Stimulated activated CD8-positive, alpha-beta memory T cell treated with anti-CD3 and anti-CD28 coated beads, Interleukin-2, amount 100 ng/mL, for 1 hour (primary cell): ENCODE measurements at regions not wholly inside any gene's neighbourhood (a gene's known extent, or its start where the extent isn't known, plus 50 kb on each side); places are given as distances from the start of the nearest gene placed in this dataset.

Experiments used
- DNase-seq, 2 donors: peaks; one replicate each; pipeline ENCODE4 v3.0.0-alpha.2; 2020; ENCODE audit warnings: low read depth in 2 of 2

DNA sequence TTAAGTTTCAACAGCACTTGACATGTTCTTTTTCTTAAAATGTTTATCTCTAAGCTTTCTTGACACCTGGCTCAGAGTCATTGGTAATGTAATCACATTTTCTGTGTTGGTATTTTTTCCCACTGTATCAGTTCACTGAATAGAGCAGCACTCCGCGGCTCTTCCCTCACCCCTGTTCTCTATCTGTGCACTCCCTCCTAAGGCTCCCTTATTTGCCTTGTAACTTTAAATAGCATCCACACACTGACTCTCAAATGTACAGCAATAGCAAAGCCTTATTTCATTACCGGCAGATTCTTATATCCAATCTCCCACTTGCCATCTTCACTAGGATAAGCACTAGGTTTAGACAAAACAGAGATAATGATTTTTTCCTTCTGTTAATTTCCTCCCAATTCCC, 935.5 kb upstream of the SLC10A2 start:
- no peak for DNase-seq

- no peak for DNase-seq
These were observed 930.5 kb upstream of the SLC10A2 start for GRCh38 chr13:103996733-103997132.

GRCh38 chr13:103983948-103984347, 917.7 kb upstream of the SLC10A2 start:
- DNase-seq: no peak

DNA sequence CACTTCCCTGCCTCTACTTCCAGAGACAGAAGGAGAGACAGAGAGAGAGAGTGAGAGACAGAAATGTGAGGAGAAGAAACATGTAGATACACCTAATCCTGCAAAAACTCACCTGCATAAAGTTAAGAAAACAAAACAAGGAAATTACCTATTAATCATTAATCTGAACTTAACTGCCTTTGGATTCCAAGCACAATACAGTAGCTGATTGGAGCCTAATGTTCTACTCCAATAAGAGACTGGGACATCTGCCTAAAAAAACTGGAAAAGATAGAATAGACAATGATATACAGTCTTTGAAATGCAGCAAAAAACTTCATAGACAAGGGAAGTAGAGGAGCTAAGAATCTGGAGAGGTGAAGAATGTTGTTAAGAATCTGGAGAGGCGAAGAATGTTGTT, 910.2 kb upstream of the SLC10A2 start:
- no peak for DNase-seq

DNA sequence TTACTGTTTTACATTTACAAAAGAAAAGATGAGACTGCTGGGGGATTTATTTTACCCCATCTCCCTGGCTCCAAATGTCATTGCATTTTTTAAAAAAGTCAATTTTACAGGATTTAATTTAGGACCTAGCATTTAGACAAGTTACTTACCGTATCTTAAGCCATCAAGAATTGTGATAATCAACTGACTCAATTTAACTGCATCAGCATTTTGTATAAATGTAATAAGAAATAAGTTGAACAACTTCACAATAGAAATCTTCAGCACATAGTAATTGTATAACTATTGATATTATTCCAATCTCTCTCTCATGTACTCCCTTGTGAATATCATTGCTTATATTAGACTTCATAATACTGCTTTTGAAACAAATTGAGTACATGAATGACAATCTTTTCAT, 907.5 kb upstream of the SLC10A2 start:
- DNase-seq: no peak

DNA sequence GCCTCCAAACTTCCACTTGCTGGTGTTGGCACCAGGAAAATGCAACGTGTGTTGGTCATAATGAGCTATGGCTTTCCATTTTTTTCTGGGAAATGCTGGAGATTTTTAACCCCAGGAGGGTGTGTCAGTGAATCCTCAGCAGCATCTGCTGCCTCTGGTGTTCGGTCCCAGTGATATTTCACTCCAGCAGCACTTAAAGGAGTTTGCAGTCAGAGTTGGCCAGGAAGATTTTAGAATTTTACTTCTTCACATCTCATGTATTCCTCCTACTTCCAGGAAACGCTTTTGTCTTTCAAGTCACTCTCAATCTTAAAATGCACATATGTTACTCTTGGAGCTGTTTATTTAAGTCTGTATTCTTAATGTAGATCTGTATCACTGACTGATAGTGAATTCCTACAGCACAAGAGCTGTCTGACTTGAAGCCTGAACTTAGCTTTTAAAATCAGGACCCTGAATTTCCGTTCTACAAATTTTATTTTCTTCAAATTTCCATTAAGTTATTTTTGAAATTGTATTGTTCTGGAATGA, 903.4 kb upstream of the SLC10A2 start:
- DNase-seq: no peak

DNA sequence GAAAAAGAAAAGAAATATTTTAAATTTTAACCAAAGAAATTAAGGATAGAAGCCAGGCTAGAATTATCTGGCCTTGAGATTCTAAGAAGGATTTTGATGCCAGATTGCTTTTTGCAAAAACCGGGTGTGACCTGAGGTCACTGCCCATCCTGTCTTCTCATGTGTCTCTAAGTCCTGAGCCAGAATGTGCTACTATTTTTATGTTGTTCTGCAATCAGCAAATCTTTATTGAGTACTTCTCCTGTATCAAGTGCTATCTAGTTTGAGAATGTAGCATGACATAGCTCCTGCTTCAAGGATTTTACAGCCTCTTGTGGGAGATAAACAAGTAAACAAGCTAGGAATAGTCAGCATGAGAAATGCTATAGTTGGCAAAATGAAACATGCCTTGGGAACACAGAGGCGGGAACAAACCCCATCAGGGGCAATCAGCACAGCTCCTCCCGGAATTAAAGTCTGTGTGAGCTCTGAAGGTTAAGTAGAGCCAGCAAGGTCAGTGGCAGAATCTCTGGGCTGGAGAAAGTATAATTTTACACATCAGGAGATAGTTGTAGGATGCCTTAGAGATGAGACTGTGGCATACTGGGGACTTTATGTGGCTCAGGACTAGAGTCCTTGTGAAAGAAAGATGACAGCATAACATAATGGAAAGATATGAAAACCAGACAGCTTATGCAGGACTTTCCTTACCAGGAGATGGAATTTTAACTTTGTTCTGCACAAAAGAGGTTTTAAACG, 899.5 kb upstream of the SLC10A2 start:
- DNase-seq: no peak

GRCh38 chr13:103961784-103962183, 895.6 kb upstream of the SLC10A2 start:
- DNase-seq: no peak

DNA sequence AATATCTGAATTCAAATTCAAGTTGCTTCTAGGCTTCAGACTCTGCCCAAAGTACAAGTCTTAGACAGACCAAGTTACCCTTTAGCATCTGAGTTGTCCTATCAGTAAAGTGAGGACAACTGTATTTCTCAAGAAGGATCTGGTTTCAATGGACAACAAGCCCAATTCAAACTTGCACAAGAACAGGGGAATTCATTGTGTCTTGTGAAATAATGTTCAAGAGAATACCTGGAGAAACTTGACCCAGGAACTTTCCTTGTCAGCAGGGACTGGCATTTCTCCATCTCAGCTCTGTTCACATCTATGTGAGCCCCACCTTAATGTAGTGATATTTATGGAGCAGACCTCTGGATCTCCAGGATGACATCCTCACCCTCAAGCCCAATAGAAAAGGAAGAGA, 894.9 kb upstream of the SLC10A2 start:
- no peak for DNase-seq

DNA sequence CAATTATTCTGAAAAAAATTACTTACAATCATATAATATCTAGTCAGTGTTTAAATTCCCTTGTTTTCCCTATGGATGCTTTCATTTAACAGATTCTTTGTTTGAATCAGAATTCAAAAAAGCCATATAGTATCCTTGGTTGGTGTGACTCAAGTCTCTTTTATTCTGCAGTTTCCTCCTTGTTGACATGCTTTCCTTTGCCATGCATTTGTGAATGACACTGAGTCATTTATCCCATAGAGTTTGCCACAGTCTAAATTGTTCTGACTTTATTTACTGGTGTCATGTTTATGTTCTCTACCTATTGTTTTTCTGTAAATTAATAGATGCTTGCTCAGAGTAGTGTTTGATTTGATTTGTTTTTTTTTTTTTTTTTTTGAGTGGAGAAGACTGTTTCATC, 893.8 kb upstream of the SLC10A2 start:
- DNase-seq: no peak

GRCh38 chr13:103958691-103959090, 892.5 kb upstream of the SLC10A2 start:
- DNase-seq: no peak

- no peak for DNase-seq
These were observed 891.7 kb upstream of the SLC10A2 start for GRCh38 chr13:103957939-103958338.

DNA sequence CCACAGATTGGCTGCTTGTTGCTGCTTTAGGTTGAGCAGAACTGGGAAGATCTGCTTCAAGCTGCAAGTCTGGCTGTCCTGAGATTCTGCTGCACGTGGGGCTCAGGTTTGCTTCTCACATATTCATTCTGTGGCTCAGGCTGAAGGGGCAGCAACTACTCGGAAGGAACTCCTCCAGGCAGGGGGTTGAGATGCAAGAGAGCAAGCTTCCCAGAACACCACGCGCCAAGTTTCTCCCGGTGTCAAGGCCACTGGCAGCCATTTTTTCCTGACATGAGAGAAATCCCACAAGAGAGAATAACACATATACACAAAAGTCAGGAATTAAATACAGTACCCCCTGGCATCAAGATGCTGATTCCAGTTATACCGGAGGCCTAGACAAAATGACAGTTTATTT, 887.6 kb upstream of the SLC10A2 start:
- DNase-seq: no peak

- no peak for DNase-seq
These were observed 886.0 kb upstream of the SLC10A2 start for GRCh38 chr13:103952183-103952582.

DNA sequence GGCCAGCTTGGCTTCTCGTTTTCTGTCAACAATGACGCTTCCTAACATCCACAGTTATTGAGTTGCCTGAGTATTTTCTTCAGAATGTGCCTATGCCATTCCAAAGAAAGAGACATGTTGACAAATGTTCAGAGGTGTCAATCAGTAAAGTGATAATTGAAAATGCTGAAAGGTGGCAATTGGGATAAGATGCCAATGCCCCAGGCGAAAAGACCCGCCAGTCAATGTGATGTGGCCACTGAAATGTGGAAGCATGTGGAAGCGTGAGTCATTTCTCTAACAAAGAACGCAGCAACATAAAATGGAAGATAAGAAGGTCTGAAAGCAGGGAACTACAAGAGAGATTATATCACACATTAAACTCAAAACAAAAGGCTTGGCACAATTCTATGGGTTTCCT, 882.2 kb upstream of the SLC10A2 start:
- no peak for DNase-seq

- no peak for DNase-seq
These were observed 879.6 kb upstream of the SLC10A2 start for GRCh38 chr13:103945836-103946235.

- DNase-seq: no peak
These were observed 875.4 kb upstream of the SLC10A2 start for GRCh38 chr13:103941506-103942140.

GRCh38 chr13:103935117-103935516, 868.9 kb upstream of the SLC10A2 start:
- no peak for DNase-seq

DNA sequence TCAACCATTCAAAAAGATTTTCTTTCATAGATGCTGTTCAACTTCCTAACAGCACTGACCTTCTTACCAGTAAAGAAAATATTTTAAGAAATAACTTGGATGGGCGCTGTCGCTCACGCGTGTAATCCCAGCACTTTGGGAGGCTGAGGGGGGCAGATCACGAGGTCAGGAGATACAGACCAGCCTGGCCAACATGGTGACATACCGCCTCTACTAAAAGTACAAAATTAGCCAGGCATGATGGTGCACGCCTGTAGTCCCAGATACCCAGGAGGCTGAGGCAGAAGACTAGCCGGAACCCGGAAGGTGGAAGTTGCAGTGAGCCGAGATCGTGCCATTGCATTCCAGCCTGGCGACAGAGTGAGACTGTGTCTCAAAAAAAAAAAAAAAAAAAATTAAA, 865.7 kb upstream of the SLC10A2 start:
- no peak for DNase-seq

- DNase-seq: no peak
These were observed 865.2 kb upstream of the SLC10A2 start for GRCh38 chr13:103931331-103931845.

- no peak for DNase-seq
These were observed 859.9 kb upstream of the SLC10A2 start for GRCh38 chr13:103926118-103926517.

DNA sequence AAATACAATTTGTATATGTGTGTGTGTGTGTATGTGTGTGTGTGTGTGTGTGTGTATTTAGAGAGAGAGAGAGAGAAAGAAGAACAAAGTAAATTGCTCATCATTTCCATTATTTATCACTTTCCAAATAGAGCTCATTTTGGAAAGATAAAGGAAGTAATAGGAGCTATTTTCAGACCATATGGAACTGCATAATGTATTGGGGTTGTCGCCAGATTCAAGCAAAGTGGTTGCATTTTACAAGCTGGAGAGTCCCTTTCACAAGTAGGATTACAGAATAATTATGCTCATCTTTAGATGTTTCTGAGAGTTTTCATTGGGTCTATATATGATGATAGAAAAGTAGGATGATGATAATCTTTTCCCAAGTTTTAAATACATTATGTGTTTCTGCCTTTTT, 842.7 kb upstream of the SLC10A2 start:
- no peak for DNase-seq

GRCh38 chr13:103908274-103908673, 842.1 kb upstream of the SLC10A2 start:
- no peak for DNase-seq
